Trophoblast cell (in vitro differentiated cells and primary cell): ENCODE measurements at regions not wholly inside any gene's neighbourhood (a gene's known extent, or its start where the extent isn't known, plus 50 kb on each side); places are given as distances from the start of the nearest gene placed in this dataset.
"Not testable (repeated sequence)": the region's sequence is repeated elsewhere in the genome, so short reads cannot be mapped to it uniquely, and the experiment has no call there.

ENCODE experiments used
- DNase-seq, 2 donors: peaks; one replicate each; pipeline ENCODE4 v3.0.0-alpha.2; 2016
- H2AFZ ChIP-seq: 2 replicates; pipeline ENCODE4 v1.6.1; 2013; ENCODE audit warnings: low read length, moderate library complexity, mild to moderate bottlenecking; ENCODE audit not compliant: insufficient read depth, poor library complexity
- H2AK5ac ChIP-seq: 2 replicates; pipeline ENCODE4 v1.6.1; 2013; ENCODE audit warnings: mild to moderate bottlenecking, low read length
- H2BK120ac ChIP-seq: 2 replicates; pipeline ENCODE4 v1.6.1; 2013; ENCODE audit warnings: low read length, mild to moderate bottlenecking, moderate library complexity; ENCODE audit not compliant: insufficient read depth, poor library complexity
- H2BK12ac ChIP-seq: 2 replicates; pipeline ENCODE4 v1.6.1; 2013; ENCODE audit warnings: mild to moderate bottlenecking, low read length, moderate library complexity
- H2BK5ac ChIP-seq: 2 replicates; pipeline ENCODE4 v1.6.1; 2013; ENCODE audit warnings: low read length, low read depth, moderate library complexity, mild to moderate bottlenecking; ENCODE audit not compliant: poor library complexity
- H3K14ac ChIP-seq: 2 replicates; pipeline ENCODE4 v1.6.1; 2013; ENCODE audit warnings: mild to moderate bottlenecking, low read length
- H3K18ac ChIP-seq: 2 replicates; pipeline ENCODE4 v1.6.1; 2013; ENCODE audit warnings: mild to moderate bottlenecking, low read length
- H3K23ac ChIP-seq: 2 replicates; pipeline ENCODE4 v1.6.1; 2013; ENCODE audit warnings: low read length
- H3K27ac ChIP-seq: 2 replicates; pipeline ENCODE4 v1.5.1; 2013; ENCODE audit warnings: low read depth, mild to moderate bottlenecking, inconsistent platforms, low read length, moderate library complexity
- H3K27me3 ChIP-seq: 2 replicates; pipeline ENCODE4 v1.6.1; 2013; ENCODE audit warnings: inconsistent platforms, mild to moderate bottlenecking, low read length, moderate library complexity; ENCODE audit not compliant: insufficient read depth
- H3K36me3 ChIP-seq, 2 experiments: 1 replicate in 1 of 2; 2 replicates in 1 of 2; pipeline ENCODE4 v1.6.1; 2013; ENCODE audit warnings: low read length in 2 of 2, mild to moderate bottlenecking in 2 of 2, moderate library complexity in 1 of 2; ENCODE audit not compliant: insufficient read depth in 2 of 2, control insufficient read depth in 1 of 2
- H3K4ac ChIP-seq: 2 replicates; pipeline ENCODE4 v1.6.1; 2013; ENCODE audit warnings: low read depth, mild to moderate bottlenecking, low read length, moderate library complexity
- H3K4me1 ChIP-seq, 2 experiments: 1 replicate in 1 of 2; 2 replicates in 1 of 2; pipeline ENCODE4 v1.6.1; 2013; ENCODE audit warnings: low read length in 2 of 2, mild to moderate bottlenecking in 2 of 2, moderate library complexity in 1 of 2; ENCODE audit not compliant: insufficient read depth in 2 of 2, control insufficient read depth in 1 of 2
- H3K4me2 ChIP-seq: 2 replicates; pipeline ENCODE4 v1.6.1; 2013; ENCODE audit warnings: inconsistent platforms, mild to moderate bottlenecking, low read length, moderate library complexity
- H3K4me3 ChIP-seq: 2 replicates; pipeline ENCODE4 v1.5.1; 2013; ENCODE audit warnings: mild to moderate bottlenecking, low read depth, low read length, inconsistent platforms
- H3K79me1 ChIP-seq: one replicate; pipeline ENCODE4 v1.6.1; 2013; ENCODE audit warnings: low read length
- H3K79me2 ChIP-seq: 2 replicates; pipeline ENCODE4 v1.6.1; 2013; ENCODE audit warnings: low read length, mild to moderate bottlenecking; ENCODE audit not compliant: control insufficient read depth, insufficient read depth, poor library complexity
- H3K9ac ChIP-seq: 2 replicates; pipeline ENCODE4 v1.6.1; 2013; ENCODE audit warnings: mild to moderate bottlenecking, low read length
- H3K9me3 ChIP-seq: 2 replicates; pipeline ENCODE4 v1.6.1; 2013; ENCODE audit warnings: low read depth, mild to moderate bottlenecking, control low read depth, inconsistent platforms, low read length; ENCODE audit not compliant: insufficient read depth
- H4K12ac ChIP-seq: 2 replicates; pipeline ENCODE4 v1.6.1; 2013; ENCODE audit warnings: low read depth, mild to moderate bottlenecking, low read length, moderate library complexity
- H4K8ac ChIP-seq: 2 replicates; pipeline ENCODE4 v1.6.1; 2013; ENCODE audit warnings: low read depth, mild to moderate bottlenecking, low read length, moderate library complexity
- H4K91ac ChIP-seq: one replicate; pipeline ENCODE4 v1.6.1; 2013; ENCODE audit warnings: low read depth, mild to moderate bottlenecking, low read length, moderate library complexity
- WGBS: extraction: QIAGEN DNeasy Blood & Tissue Kit; methylation state at CpG from one replicate; pipeline ENCODE4 v1.1.7; 2013; ENCODE audit warnings: missing lambda C conversion rate; ENCODE audit not compliant: insufficient read length, insufficient coverage; ENCODE audit errors: extremely low coverage; 5-methylcytosine and 5-hydroxymethylcytosine counted together

- H4K8ac ChIP-seq, H3K79me1 ChIP-seq, H3K4me2 ChIP-seq, H2BK12ac ChIP-seq, H3K14ac ChIP-seq, H3K4ac ChIP-seq, H3K9ac ChIP-seq, H4K12ac ChIP-seq, H3K23ac ChIP-seq, H2BK120ac ChIP-seq, H3K79me2 ChIP-seq, H2AK5ac ChIP-seq, H3K27me3 ChIP-seq, H3K27ac ChIP-seq, H3K4me3 ChIP-seq, DNase-seq, H3K9me3 ChIP-seq, H3K18ac ChIP-seq, H2BK5ac ChIP-seq, H4K91ac ChIP-seq, H3K36me3 ChIP-seq, H2AFZ ChIP-seq, H3K4me1 ChIP-seq: not testable (repeated sequence)
- WGBS, result no CpG with 5 or more reads among the region's 3 CpGs
Observed at GRCh38 chr2:44073667-44074066, 77.9 kb upstream of the LRPPRC start.

- H3K9ac ChIP-seq, H3K4me1 ChIP-seq, H3K9me3 ChIP-seq, H3K14ac ChIP-seq, H3K79me2 ChIP-seq, H4K8ac ChIP-seq, H3K23ac ChIP-seq, H2AK5ac ChIP-seq, H3K4me2 ChIP-seq, H4K12ac ChIP-seq, H3K27me3 ChIP-seq, H3K18ac ChIP-seq, H2BK12ac ChIP-seq, H2BK5ac ChIP-seq, H2BK120ac ChIP-seq, H3K36me3 ChIP-seq, DNase-seq, H3K79me1 ChIP-seq, H3K4me3 ChIP-seq, H2AFZ ChIP-seq, H4K91ac ChIP-seq, H3K27ac ChIP-seq, H3K4ac ChIP-seq: not testable (repeated sequence)
- no CpG with 5 or more reads among the region's 10 CpGs for WGBS
Observed at GRCh38 chr2:44074795-44075194, 79.0 kb upstream of the LRPPRC start.

- H4K12ac ChIP-seq, result no peak overlapping the region
- H3K4ac ChIP-seq, result no peak overlapping the region
- no peak overlapping the region for H2BK5ac ChIP-seq
- H2AK5ac ChIP-seq, result no peak overlapping the region
- H3K9ac ChIP-seq, result no peak overlapping the region
- H3K79me1 ChIP-seq, result peaks cover 3% of the 10 kb centered on the region
- no peak overlapping the region for H2BK12ac ChIP-seq
- no peak overlapping the region for H3K18ac ChIP-seq
- no peaks in the 10 kb centered on the region for H3K36me3 ChIP-seq
- H4K91ac ChIP-seq, result no peak overlapping the region
- H2AFZ ChIP-seq, result no peak overlapping the region
- WGBS, result no CpG with 5 or more reads among the region's 6 CpGs
- H3K27me3 ChIP-seq, result no peaks in the 10 kb centered on the region
- H3K14ac ChIP-seq, result no peak overlapping the region
- peaks cover 4 to 6% of the 10 kb centered on the region in 2 experiments for H3K4me1 ChIP-seq
- no peak overlapping the region for H3K4me3 ChIP-seq
- DNase-seq, result no peak
- no peak overlapping the region for H3K4me2 ChIP-seq
- H2BK120ac ChIP-seq, result no peak overlapping the region
- no peaks in the 10 kb centered on the region for H3K79me2 ChIP-seq
- H3K23ac ChIP-seq, result no peak overlapping the region
- H3K9me3 ChIP-seq, result no peaks in the 10 kb centered on the region
- no peak overlapping the region for H3K27ac ChIP-seq
- no peak overlapping the region for H4K8ac ChIP-seq
Observed at GRCh38 chr2:44075541-44075940, 79.8 kb upstream of the LRPPRC start.

GRCh38 chr2:44077942-44078511 is 82.2 kb upstream of the LRPPRC start:
- H3K4me2 ChIP-seq, result no peak overlapping the region
- no CpG with 5 or more reads among the region's 4 CpGs for WGBS

More at GRCh38 chr2:44077942-44078511, 82.2 kb upstream of the LRPPRC start:
- no peaks in the 10 kb centered on the region for H3K79me2 ChIP-seq
- no peak overlapping the region for H3K14ac ChIP-seq
- no peak overlapping the region for H2AFZ ChIP-seq
- H3K79me1 ChIP-seq, result peaks cover 3% of the 10 kb centered on the region
- H3K4ac ChIP-seq, result no peak overlapping the region
- H2AK5ac ChIP-seq, result no peak overlapping the region
- H3K23ac ChIP-seq, result no peak overlapping the region
- H4K12ac ChIP-seq, result no peak overlapping the region
- no peak overlapping the region for H3K9ac ChIP-seq
- peaks cover 6 to 7% of the 10 kb centered on the region in 2 experiments for H3K4me1 ChIP-seq
- no peak overlapping the region for H3K27ac ChIP-seq
- H2BK120ac ChIP-seq, result no peak overlapping the region
- H3K4me3 ChIP-seq, result no peak overlapping the region
- no peak overlapping the region for H3K18ac ChIP-seq
- no peak overlapping the region for H4K91ac ChIP-seq
- no peak overlapping the region for H2BK12ac ChIP-seq
- no peaks in the 10 kb centered on the region for H3K9me3 ChIP-seq
- DNase-seq, result no peak
- H3K36me3 ChIP-seq, result no peaks in the 10 kb centered on the region
- no peak overlapping the region for H2BK5ac ChIP-seq
- H4K8ac ChIP-seq, result no peak overlapping the region
- no peaks in the 10 kb centered on the region for H3K27me3 ChIP-seq
